ENCODE measurements at regions not wholly inside any gene's neighbourhood (a gene's known extent, or its start where the extent isn't known, plus 50 kb on each side); places are given as distances from the start of the nearest gene placed in this dataset.

GRCh38 chr9:87216036-87216435 is 268.7 kb upstream of the GAS1 start:
- Histone ChIP-seq H3K27ac (ENCODE audit: low read depth, low read length) (no peak overlapping the region), H3K9me2 (ENCODE audit: insufficient read depth) (no peaks in the 10 kb centered on the region), H4K20me1 (ENCODE audit: insufficient read depth) (no peaks in the 10 kb centered on the region), H3K4me3 (replicated peaks in 1 of 2; ENCODE audit: low read depth in 1 of 2, low read length in 2 of 2) (no peak overlapping the region), H3K4me1 (ENCODE audit: control insufficient read depth in 1 of 2, insufficient read depth in 2 of 2, low read length in 2 of 2) (peaks cover 9% of the 10 kb centered on the region in 2 experiments), H2AFZ (ENCODE audit: low read depth, low read length, poor library complexity, severe bottlenecking) (no peak overlapping the region), H3K27me3 (ENCODE audit: insufficient read depth, low read length) (peaks cover 58% of the 10 kb centered on the region), H3K9me3 (ENCODE audit: control insufficient read depth in 1 of 2, insufficient read depth in 1 of 2, low read depth in 1 of 2, low read length in 2 of 2) (no peaks in the 10 kb centered on the region), H3K4me2 (ENCODE audit: low read length) (no peak overlapping the region), H3K79me2 (ENCODE audit: insufficient read depth, low read length) (no peaks in the 10 kb centered on the region), H3K36me3 (ENCODE audit: control insufficient read depth in 1 of 2, insufficient read depth in 2 of 2, low read length in 2 of 2) (no peaks in the 10 kb centered on the region), H3K9ac (ENCODE audit: low read length) (no peak overlapping the region)
- CTCF ChIA-PET, result no interaction called here
- intact Hi-C loops (cut with micrococcal nuclease), result loop anchor here (5.0 kb wide), 1 partner anchor 34 kb away; no protein-coding TSS in a partner anchor
- ATAC-seq (no peak), DNase-seq (ENCODE audit: low read depth, low spot score) (no peak)
- no peak for TF ChIP-seq SRF (IDR thresholded peaks at IDR 0.05; ENCODE audit: low read depth)
- no peak for TF ChIP-seq FOSL1 (IDR thresholded peaks at IDR 0.05; ENCODE audit: low read depth)
- no peak for TF ChIP-seq YY1 (IDR thresholded peaks at IDR 0.05; ENCODE audit: extremely low read depth, insufficient replicate concordance, low read depth, low read length)
- TF ChIP-seq ZFX (IDR thresholded peaks at IDR 0.05), result no peak
- TF ChIP-seq SIN3A (IDR thresholded peaks at IDR 0.05; ENCODE audit: low read depth), result no peak
- BruUV-seq (replicated peaks), result no TSS peak
- POLR2A ChIA-PET, result no interaction called here
- RAD21 ChIA-PET (ENCODE audit: low non-redundant PET in 1 of 2, low total read pairs in 2 of 2, uncharacterized antibody in 2 of 2, unreplicated experiment in 2 of 2), result no interaction called here

- TF ChIP-seq EZH2phosphoT487 (IDR thresholded peaks at IDR 0.05; ENCODE audit: borderline replicate concordance) (no peak), ZFX (IDR thresholded peaks at IDR 0.05) (no peak), SP1 (IDR thresholded peaks at IDR 0.05; ENCODE audit: low read depth) (no peak), ATF3 (IDR thresholded peaks at IDR 0.05) (no peak), POLR2AphosphoS5 (IDR thresholded peaks at IDR 0.05; ENCODE audit: low read depth, low read length) (no peak), JUND (IDR thresholded peaks at IDR 0.05) (no peak), CBX3 (IDR thresholded peaks at IDR 0.05; ENCODE audit: low read depth) (no peak), RAD21 (IDR thresholded peaks at IDR 0.05; ENCODE audit: low read depth) (no peak), POLR2A (IDR thresholded peaks at IDR 0.05; ENCODE audit: borderline replicate concordance, extremely low read depth, insufficient read depth, insufficient read length) (no peak)
- H3K4me2 ChIP-seq (ENCODE audit: low read length), result no peak overlapping the region
- ATAC-seq (no peak), DNase-seq (ENCODE audit: low read depth, low spot score) (no peak)
- ChIA-PET CTCF (no interaction called here), POLR2A (no interaction called here), RAD21 (ENCODE audit: low non-redundant PET in 1 of 2, low total read pairs in 2 of 2, uncharacterized antibody in 2 of 2, unreplicated experiment in 2 of 2) (no interaction called here)
- H3K9ac ChIP-seq (ENCODE audit: low read length), result no peak overlapping the region
- H3K27ac ChIP-seq (ENCODE audit: low read depth, low read length), result no peak overlapping the region
- H4K20me1 ChIP-seq (ENCODE audit: insufficient read depth), result no peaks in the 10 kb centered on the region
- H3K4me3 ChIP-seq (replicated peaks in 1 of 2; ENCODE audit: low read depth in 1 of 2, low read length in 2 of 2), result no peak overlapping the region
- no peaks in the 10 kb centered on the region for H3K79me2 ChIP-seq (ENCODE audit: insufficient read depth, low read length)
- peaks cover 57% of the 10 kb centered on the region for H3K27me3 ChIP-seq (ENCODE audit: insufficient read depth, low read length)
- no peaks in the 10 kb centered on the region for H3K36me3 ChIP-seq (ENCODE audit: control insufficient read depth in 1 of 2, insufficient read depth in 2 of 2, low read length in 2 of 2)
- H3K4me1 ChIP-seq (ENCODE audit: control insufficient read depth in 1 of 2, insufficient read depth in 2 of 2, low read length in 2 of 2), result peaks cover 8 to 9% of the 10 kb centered on the region in 2 experiments
- no peak overlapping the region for H2AFZ ChIP-seq (ENCODE audit: low read depth, low read length, poor library complexity, severe bottlenecking)
- no TSS peak for BruUV-seq (replicated peaks)
- intact Hi-C loops (cut with micrococcal nuclease), result loop anchor here (5.0 kb wide), 1 partner anchor 35 kb away; no protein-coding TSS in a partner anchor
- no peaks in the 10 kb centered on the region for H3K9me3 ChIP-seq (ENCODE audit: control insufficient read depth in 1 of 2, insufficient read depth in 1 of 2, low read depth in 1 of 2, low read length in 2 of 2)
- no peaks in the 10 kb centered on the region for H3K9me2 ChIP-seq (ENCODE audit: insufficient read depth)
Observed at GRCh38 chr9:87216897-87217455, 269.7 kb upstream of the GAS1 start.

Data from HCT116 (cell line).